HEK293 (cell line): ENCODE measurements at regions not wholly inside any gene's neighbourhood (a gene's known extent, or its start where the extent isn't known, plus 50 kb on each side); places are given as distances from the start of the nearest gene placed in this dataset.

Experiments used
- CTCF ChIA-PET: fragments of 350-600 bp; formaldehyde crosslinking; extraction: SDS; loops from one replicate; lab custom pipeline; 2021; ENCODE audit warnings: antibody characterized with exemption; lab: Yijun Ruan, JAX
- POLR2A ChIA-PET: fragments of 300-600 bp; formaldehyde crosslinking; extraction: SDS; loops from one replicate; lab custom pipeline; 2020; ENCODE audit warnings: antibody characterized with exemption, inconsistent platforms; lab: Yijun Ruan, JAX
- H3K27ac ChIP-seq: fragments of 200-500 bp; sonication (Bioruptor generic); 2 replicates; pipeline ENCODE4 v1.5.1; 2014; ENCODE audit warnings: low read depth, low read length, control low read depth, inconsistent platforms; ENCODE audit errors: extremely low read depth
- H3K36me3 ChIP-seq, 2 experiments: fragments of 200-500 bp in 1 of 2; sonication (Bioruptor generic) in 1 of 2; 1 replicate in 1 of 2; 2 replicates in 1 of 2; pipeline ENCODE4 v1.5.1; 2014 to 2017; ENCODE audit warnings: inconsistent platforms in 2 of 2, low read length in 2 of 2; ENCODE audit not compliant: control insufficient read depth in 2 of 2, insufficient read depth in 1 of 2
- H3K4me1 ChIP-seq: fragments of 200-500 bp; sonication (Bioruptor generic); 2 replicates; pipeline ENCODE4 v1.5.1; 2014; ENCODE audit warnings: mild to moderate bottlenecking, low read length, inconsistent platforms; ENCODE audit not compliant: control insufficient read depth, insufficient read depth
- H3K4me3 ChIP-seq: 2 replicates; pipeline ENCODE4 v1.5.1; 2011; ENCODE audit warnings: low read depth, mild to moderate bottlenecking, control low read depth, low read length, moderate library complexity
- H3K9me3 ChIP-seq: fragments of 200-500 bp; sonication (Bioruptor generic); 2 replicates; pipeline ENCODE4 v1.5.1; 2014; ENCODE audit warnings: low read depth, low read length, inconsistent platforms; ENCODE audit not compliant: control insufficient read depth, insufficient read depth
- AEBP2 ChIP-seq: fragments of 450-650 bp; formaldehyde crosslinking; IDR thresholded peaks from 2 replicates; pipeline ENCODE4 v1.5.1; 2016; ENCODE audit warnings: missing biosample characterization, missing genetic modification characterization, borderline replicate concordance
- GLI2 ChIP-seq: fragments of 450-650 bp; formaldehyde crosslinking; IDR thresholded peaks from 2 replicates; pipeline ENCODE4; 2017; ENCODE audit warnings: missing biosample characterization, missing genetic modification characterization, low read depth, borderline replicate concordance
- MYNN ChIP-seq: fragments of 450-650 bp; formaldehyde crosslinking; IDR thresholded peaks from 2 replicates; pipeline ENCODE4 v1.5.1; 2016; ENCODE audit warnings: missing biosample characterization, missing genetic modification characterization, borderline replicate concordance
- WT1 ChIP-seq: fragments of 450-650 bp; formaldehyde crosslinking; IDR thresholded peaks from 2 replicates; pipeline ENCODE4 v1.5.1; 2016; ENCODE audit warnings: missing biosample characterization, missing genetic modification characterization
- ZBTB11 ChIP-seq: fragments of 450-650 bp; formaldehyde crosslinking; conservative IDR thresholded peaks from 2 replicates; pipeline ENCODE4 v1.5.1; 2016; ENCODE audit warnings: low read depth, missing biosample characterization, missing genetic modification characterization
- ZFP3 ChIP-seq: fragments of 450-650 bp; formaldehyde crosslinking; IDR thresholded peaks from 2 replicates; pipeline ENCODE4 v1.5.1; 2016; ENCODE audit warnings: low read depth, missing biosample characterization, missing genetic modification characterization
- ZNF140 ChIP-seq: fragments of 450-650 bp; formaldehyde crosslinking; IDR thresholded peaks from 2 replicates; pipeline ENCODE4 v1.5.1; 2016; ENCODE audit warnings: missing biosample characterization, missing genetic modification characterization
- ZNF169 ChIP-seq: fragments of 450-650 bp; formaldehyde crosslinking; IDR thresholded peaks from 2 replicates; pipeline ENCODE4 v1.5.1; 2016; ENCODE audit warnings: missing biosample characterization, missing genetic modification characterization
- ZNF19 ChIP-seq: fragments of 450-650 bp; formaldehyde crosslinking; IDR thresholded peaks from 2 replicates; pipeline ENCODE4; 2016; ENCODE audit warnings: missing biosample characterization, missing genetic modification characterization, low read depth
- ZNF211 ChIP-seq: fragments of 450-650 bp; formaldehyde crosslinking; IDR thresholded peaks from 2 replicates; pipeline ENCODE4 v1.5.1; 2016; ENCODE audit warnings: low read depth, missing biosample characterization, missing genetic modification characterization
- ZNF23 ChIP-seq: fragments of 450-650 bp; formaldehyde crosslinking; IDR thresholded peaks from 2 replicates; pipeline ENCODE4 v1.5.1; 2016; ENCODE audit warnings: missing biosample characterization, missing genetic modification characterization, borderline replicate concordance
- ZNF26 ChIP-seq: fragments of 450-650 bp; formaldehyde crosslinking; IDR thresholded peaks from 2 replicates; pipeline ENCODE4 v1.5.1; 2016; ENCODE audit warnings: missing biosample characterization, missing genetic modification characterization
- ZNF266 ChIP-seq: fragments of 450-650 bp; formaldehyde crosslinking; IDR thresholded peaks from 2 replicates; pipeline ENCODE4 v1.5.1; 2016; ENCODE audit warnings: missing biosample characterization, missing genetic modification characterization, low read depth
- ZNF280D ChIP-seq: fragments of 450-650 bp; formaldehyde crosslinking; IDR thresholded peaks from 2 replicates; pipeline ENCODE4 v1.5.1; 2016; ENCODE audit warnings: missing biosample characterization, missing genetic modification characterization
- ZNF311 ChIP-seq: fragments of 450-650 bp; formaldehyde crosslinking; IDR thresholded peaks from 2 replicates; pipeline ENCODE4 v1.5.1; 2017; ENCODE audit warnings: missing biosample characterization, missing genetic modification characterization, borderline replicate concordance
- ZNF366 ChIP-seq: fragments of 450-650 bp; formaldehyde crosslinking; conservative IDR thresholded peaks from 2 replicates; pipeline ENCODE4 v1.5.1; 2016; ENCODE audit warnings: missing biosample characterization, missing genetic modification characterization
- ZNF394 ChIP-seq: fragments of 450-650 bp; formaldehyde crosslinking; IDR thresholded peaks from 2 replicates; pipeline ENCODE4 v1.5.1; 2016; ENCODE audit warnings: missing biosample characterization, missing genetic modification characterization, mild to moderate bottlenecking, moderate library complexity, borderline replicate concordance
- ZNF426 ChIP-seq: fragments of 450-650 bp; formaldehyde crosslinking; IDR thresholded peaks from 2 replicates; pipeline ENCODE4 v1.5.1; 2017; ENCODE audit warnings: missing biosample characterization, missing genetic modification characterization, mild to moderate bottlenecking, inconsistent platforms, moderate library complexity
- ZNF433 ChIP-seq: fragments of 450-650 bp; formaldehyde crosslinking; IDR thresholded peaks from 2 replicates; pipeline ENCODE4 v1.5.1; 2016; ENCODE audit warnings: missing biosample characterization, missing genetic modification characterization, low read depth
- ZNF48 ChIP-seq: fragments of 450-650 bp; formaldehyde crosslinking; IDR thresholded peaks from 2 replicates; pipeline ENCODE4 v1.5.1; 2016; ENCODE audit warnings: missing biosample characterization, missing genetic modification characterization
- ZNF555 ChIP-seq: fragments of 450-650 bp; formaldehyde crosslinking; conservative IDR thresholded peaks from 2 replicates; pipeline ENCODE4 v1.5.1; 2017; ENCODE audit warnings: missing biosample characterization, mild to moderate bottlenecking, missing genetic modification characterization, inconsistent platforms
- ZNF558 ChIP-seq: fragments of 450-650 bp; formaldehyde crosslinking; IDR thresholded peaks from 2 replicates; pipeline ENCODE4 v1.5.1; 2016; ENCODE audit warnings: missing biosample characterization, missing genetic modification characterization
- ZNF571 ChIP-seq: fragments of 450-650 bp; formaldehyde crosslinking; IDR thresholded peaks from 2 replicates; pipeline ENCODE4 v1.5.0; 2017; ENCODE audit warnings: missing biosample characterization, missing genetic modification characterization
- ZNF623 ChIP-seq: fragments of 450-650 bp; formaldehyde crosslinking; IDR thresholded peaks from 2 replicates; pipeline ENCODE4 v1.5.1; 2016; ENCODE audit warnings: missing biosample characterization, missing genetic modification characterization
- ZNF658 ChIP-seq: fragments of 450-650 bp; formaldehyde crosslinking; IDR thresholded peaks from 2 replicates; pipeline ENCODE4; 2016; ENCODE audit warnings: missing biosample characterization, missing genetic modification characterization
- ZNF792 ChIP-seq: fragments of 450-650 bp; formaldehyde crosslinking; IDR thresholded peaks from 2 replicates; pipeline ENCODE4 v1.5.1; 2016; ENCODE audit warnings: missing biosample characterization, missing genetic modification characterization

- no peaks in the 10 kb centered on the region for H3K9me3 ChIP-seq
- ChIA-PET CTCF (no interaction called here), POLR2A (no interaction called here)
Measured at GRCh38 chr12:46711756-46712155, 114.0 kb downstream of the SLC38A4 start.

GRCh38 chr12:46710125-46710743 lies 115.6 kb downstream of the SLC38A4 start:
- Histone ChIP-seq H3K36me3 (no peaks in the 10 kb centered on the region), H3K4me3 (no peak overlapping the region), H3K9me3 (no peaks in the 10 kb centered on the region), H3K27ac (no peak overlapping the region), H3K4me1 (no peaks in the 10 kb centered on the region)
- ChIA-PET POLR2A (no interaction called here), CTCF (no interaction called here)
- TF ChIP-seq ZNF555: peak; percentile 64
- no peak for TF ChIP-seq AEBP2 (tag by site-specific recombination)
- no peak for TF ChIP-seq ZNF311
- TF ChIP-seq ZNF433: 0 out of 2 replicates have a peak, but pooled peaks have one; percentile 20
- TF ChIP-seq ZBTB11 (tag by site-specific recombination): peak; percentile 50; the same call in 1 of the 2 replicates
- TF ChIP-seq ZNF48 (tag by site-specific recombination): no peak
- TF ChIP-seq ZNF623: peak; percentile 40; the same call in 1 of the 2 replicates
- peak; percentile 39; the same call in 1 of the 2 replicates for TF ChIP-seq ZNF266
- peak; percentile 44; the same call in 1 of the 2 replicates for TF ChIP-seq ZNF140 (tag by site-specific recombination)
- TF ChIP-seq ZNF426 (tag by site-specific recombination): peak; percentile 51

More at GRCh38 chr12:46711756-46712155, 114.0 kb downstream of the SLC38A4 start:
- Histone ChIP-seq H3K4me1 (no peaks in the 10 kb centered on the region), H3K4me3 (no peak overlapping the region), H3K36me3 (no peaks in the 10 kb centered on the region), H3K27ac (no peak overlapping the region)
- TF ChIP-seq ZNF366: no peak
- no peak for TF ChIP-seq ZNF266
- TF ChIP-seq ZFP3 (tag by site-specific recombination): no peak
- no peak for TF ChIP-seq ZNF23
- no peak for TF ChIP-seq ZNF280D
- TF ChIP-seq ZNF26: no peak
- TF ChIP-seq WT1: no peak
- no peak for TF ChIP-seq ZNF169 (tag by site-specific recombination)
- no peak for TF ChIP-seq ZNF394 (tag by site-specific recombination)
- no peak for TF ChIP-seq ZNF19 (tag by site-specific recombination)
- no peak for TF ChIP-seq MYNN (tag by site-specific recombination)
- no peak for TF ChIP-seq ZNF211 (tag by site-specific recombination)
- no peak for TF ChIP-seq ZNF658
- TF ChIP-seq ZNF571 (tag by site-specific recombination): no peak
- TF ChIP-seq ZNF558: no peak
- TF ChIP-seq ZNF792 (tag by site-specific recombination): no peak
- no peak for TF ChIP-seq GLI2 (tag by site-specific recombination)
